GM21526 (cell line): ENCODE measurements at regions not wholly inside any gene's neighbourhood (a gene's known extent, or its start where the extent isn't known, plus 50 kb on each side); places are given as distances from the start of the nearest gene placed in this dataset.
"Not testable (repeated sequence)": the region's sequence is repeated elsewhere in the genome, so short reads cannot be mapped to it uniquely, and the experiment has no call there.

Source experiments
- ATAC-seq: cut with Tn5 transposase; IDR thresholded peaks from one replicate; pipeline ENCODE4 v1.9.1; 2021; ENCODE audit warnings: moderate library complexity; ENCODE audit not compliant: unreplicated experiment, low FRiP score

GRCh38 chr10:33635967-33636515 lies 301.6 kb upstream of the NRP1 start:
- no peak for ATAC-seq

DNA sequence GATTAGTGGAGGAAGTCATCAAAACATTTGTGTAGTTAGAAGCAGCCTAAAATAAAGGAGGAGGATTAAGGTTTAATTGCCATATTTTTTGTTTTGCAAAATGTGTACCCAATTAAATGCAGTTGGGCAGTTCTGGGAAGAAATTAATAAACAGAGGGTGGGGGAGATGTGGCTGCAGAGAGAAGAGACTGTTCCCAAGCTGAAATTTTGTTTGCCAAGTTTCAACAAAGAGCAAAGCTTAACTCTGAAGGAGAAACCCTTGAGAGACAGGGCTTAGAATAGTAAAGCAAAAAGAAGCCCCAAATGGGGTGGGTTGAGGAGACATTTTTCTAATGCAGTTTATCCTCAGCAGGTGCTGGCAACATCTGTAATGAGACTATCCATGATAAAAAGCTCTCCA lies 298.0 kb upstream of the NRP1 start:
- no peak for ATAC-seq

DNA sequence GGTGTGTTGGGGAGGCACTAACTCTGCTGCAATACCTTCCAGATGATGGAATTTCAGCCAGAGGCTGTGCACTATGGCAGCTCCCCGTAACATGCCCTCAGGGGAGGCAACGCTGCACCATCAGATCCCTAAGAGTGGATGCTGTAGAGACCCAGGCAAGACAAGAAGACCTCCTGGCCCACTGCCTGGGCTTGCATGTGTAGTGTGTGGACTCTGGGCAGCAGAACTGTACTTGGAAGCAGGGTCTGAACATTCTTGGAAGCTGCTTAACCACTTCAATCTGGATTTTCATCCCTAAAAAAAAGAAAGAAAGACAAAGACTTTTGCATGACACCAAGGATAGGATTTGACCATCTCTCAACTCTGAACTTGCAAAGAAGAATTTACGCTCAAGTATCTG lies 297.5 kb upstream of the NRP1 start:
- no peak for ATAC-seq

DNA sequence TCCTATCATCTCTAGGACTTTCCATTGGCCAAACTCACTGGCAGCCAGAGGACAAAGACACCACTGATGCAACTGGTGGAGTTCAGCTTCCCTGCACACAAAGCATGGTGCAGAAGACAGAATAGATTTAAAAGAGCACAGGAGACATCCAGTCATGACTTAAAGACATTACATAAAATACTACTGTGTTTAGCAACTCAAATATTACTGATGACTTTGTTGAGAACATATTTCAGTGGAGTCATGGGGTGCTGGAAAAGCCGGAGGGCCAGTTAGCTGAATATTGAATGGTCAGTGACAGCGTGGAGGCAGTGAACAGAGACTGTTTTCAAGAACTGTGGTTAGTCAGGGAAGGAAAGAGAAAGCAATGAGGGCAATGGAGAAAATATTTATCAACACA lies 296.3 kb upstream of the NRP1 start:
- ATAC-seq = no peak

DNA sequence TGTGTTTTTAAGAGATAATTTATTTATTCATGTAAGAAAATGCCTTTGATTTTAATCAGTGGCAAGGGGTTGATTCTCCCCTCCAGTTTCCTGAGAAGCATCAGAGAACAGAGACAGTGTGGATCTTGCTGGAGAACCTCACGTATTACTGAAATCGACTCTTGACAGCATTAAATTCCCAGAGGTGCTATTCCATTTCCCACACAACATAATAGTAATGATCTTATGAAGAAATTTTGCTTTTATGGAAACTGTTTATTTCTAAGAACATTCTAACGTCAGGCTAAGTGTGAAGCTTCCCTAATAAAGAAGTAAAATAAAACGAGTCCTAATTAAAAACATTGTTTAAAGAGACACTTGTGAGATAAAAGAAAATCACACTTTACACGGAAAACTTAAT lies 293.1 kb upstream of the NRP1 start:
- ATAC-seq = no peak

GRCh38 chr10:33626798-33627466 lies 292.5 kb upstream of the NRP1 start:
- ATAC-seq = no peak

GRCh38 chr10:33623669-33624068 lies 289.2 kb upstream of the NRP1 start:
- no peak for ATAC-seq

DNA sequence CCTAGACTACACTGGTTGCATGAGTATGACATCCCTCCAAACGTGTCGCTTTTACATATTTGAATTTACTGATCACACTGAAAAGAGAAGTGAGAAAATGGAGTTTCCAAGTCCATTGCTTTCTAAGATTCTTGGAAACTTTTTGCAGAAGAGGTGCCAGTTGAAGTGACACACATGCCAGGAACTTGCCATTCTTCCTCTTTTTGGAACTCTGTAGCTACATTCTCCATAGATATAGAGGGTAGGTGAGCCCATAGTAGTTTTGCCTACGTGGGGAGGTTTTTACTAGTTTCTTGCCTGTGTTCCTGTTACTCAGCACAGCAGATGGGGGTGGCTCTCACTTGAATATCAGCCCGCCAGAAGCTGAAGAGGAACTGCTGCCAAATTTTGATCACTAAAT lies 286.6 kb upstream of the NRP1 start:
- no peak for ATAC-seq

DNA sequence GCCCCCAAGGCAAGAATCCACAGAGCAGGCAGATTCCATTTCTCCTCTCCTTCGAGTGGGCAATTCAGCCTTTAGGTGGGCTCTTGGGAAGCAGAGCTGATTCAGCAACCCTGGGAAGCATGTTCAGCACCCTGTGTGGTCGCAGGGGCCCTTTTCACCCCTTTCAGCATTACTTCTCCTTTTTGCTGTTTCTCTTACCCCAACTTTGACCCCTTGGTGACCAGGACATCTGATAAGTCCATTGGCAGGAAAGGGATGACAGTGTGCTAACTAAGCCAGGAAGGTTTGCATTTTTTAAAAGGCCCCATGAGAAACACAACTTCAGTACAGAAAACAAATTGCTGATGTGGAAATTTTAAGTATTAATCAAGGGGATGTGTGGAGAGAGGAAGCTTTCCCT lies 283.7 kb upstream of the NRP1 start:
- ATAC-seq = no peak

DNA sequence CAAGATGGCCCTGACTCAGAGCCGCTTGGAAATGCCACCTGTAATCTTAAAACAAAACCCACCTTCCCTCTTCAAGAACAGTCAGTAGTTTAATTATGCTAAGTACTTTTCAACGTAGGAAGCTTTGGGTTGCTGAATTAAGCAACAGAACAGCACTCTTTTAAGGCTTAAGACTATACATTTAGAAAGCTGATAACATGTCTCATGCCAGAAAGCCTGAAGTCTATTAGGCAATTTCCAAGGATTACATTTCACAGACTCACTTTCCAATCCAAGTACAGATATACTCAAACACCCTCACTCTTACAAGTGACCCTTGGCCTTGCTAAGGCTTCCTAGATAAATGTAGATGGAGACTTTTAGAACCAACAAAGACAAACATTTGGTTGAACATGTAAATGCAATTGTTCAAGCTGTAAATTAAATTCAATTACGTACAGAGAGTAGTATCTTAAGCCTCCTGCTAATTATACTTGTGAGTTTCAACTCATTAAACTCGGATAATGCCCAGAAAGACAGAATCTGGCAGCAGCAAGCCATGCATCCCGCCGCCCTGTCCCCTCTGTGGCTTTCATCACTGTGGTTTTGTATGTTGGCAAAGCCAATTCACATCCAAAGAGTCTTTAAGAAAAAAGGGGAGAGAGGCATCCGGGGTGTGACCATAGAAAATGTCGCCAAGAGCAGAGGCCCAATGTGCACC lies 283.1 kb upstream of the NRP1 start:
- ATAC-seq = no peak

DNA sequence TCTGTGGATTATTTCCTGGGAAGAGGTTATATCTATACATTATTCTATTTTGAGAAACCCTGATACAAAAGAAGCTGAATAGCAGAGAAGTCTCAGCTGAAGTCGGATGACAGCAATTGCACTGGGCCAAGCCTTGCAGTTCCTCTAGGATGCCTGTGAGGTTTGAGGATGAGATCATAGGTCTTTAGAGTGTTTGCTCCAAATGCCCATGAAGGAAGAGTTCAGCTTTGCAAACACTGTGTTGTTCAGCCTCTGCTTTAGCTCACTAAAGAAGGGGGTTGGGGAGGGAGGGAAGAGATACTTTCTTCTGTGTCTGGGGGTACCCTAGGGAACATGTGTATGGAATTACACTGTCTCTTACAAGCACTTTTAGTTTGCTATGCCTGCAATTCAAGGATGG lies 282.5 kb upstream of the NRP1 start:
- no peak for ATAC-seq

GRCh38 chr10:33612551-33612950 lies 278.1 kb upstream of the NRP1 start:
- ATAC-seq = no peak

- no peak for ATAC-seq
These were observed 277.6 kb upstream of the NRP1 start for GRCh38 chr10:33612116-33612515.

DNA sequence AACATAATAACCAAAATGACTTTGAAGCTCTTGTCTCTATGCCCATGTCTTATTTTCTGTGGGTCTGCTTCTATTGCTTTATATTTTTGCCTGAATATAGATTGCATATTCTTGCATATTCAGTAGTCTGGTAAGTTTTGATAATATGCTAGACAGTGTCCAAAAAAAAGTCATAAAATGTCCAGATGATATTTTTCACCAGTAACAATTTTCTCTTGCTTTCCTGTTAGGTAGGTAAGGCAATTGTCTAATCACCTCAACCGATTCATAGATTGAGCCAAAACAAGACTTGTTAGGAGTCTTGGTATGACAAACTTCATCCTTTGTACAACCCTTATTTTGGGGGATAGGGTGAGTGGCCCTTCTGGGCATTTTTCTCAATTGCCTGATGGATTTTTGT lies 277.0 kb upstream of the NRP1 start:
- ATAC-seq = no peak

DNA sequence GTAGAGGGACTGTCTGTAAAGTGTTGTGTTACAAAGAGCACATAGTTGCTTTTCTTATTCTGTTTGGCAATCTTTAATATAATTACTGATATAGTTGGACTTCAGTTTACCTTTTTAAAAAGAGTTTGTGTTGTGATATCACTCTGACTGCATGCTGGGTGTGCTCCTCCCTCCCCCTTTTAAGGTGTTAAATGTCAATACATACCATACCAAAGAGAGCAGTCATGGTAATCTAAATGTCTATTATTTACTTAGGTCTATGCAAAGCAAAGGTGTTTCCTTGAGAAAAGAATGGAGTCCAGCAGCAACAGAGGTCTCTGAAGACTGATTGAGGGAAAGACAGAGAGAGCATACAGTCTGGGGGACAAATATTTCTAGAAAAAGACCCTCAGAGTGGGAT lies 275.1 kb upstream of the NRP1 start:
- ATAC-seq = no peak

GRCh38 chr10:33602278-33602677 lies 267.8 kb upstream of the NRP1 start:
- ATAC-seq = no peak

DNA sequence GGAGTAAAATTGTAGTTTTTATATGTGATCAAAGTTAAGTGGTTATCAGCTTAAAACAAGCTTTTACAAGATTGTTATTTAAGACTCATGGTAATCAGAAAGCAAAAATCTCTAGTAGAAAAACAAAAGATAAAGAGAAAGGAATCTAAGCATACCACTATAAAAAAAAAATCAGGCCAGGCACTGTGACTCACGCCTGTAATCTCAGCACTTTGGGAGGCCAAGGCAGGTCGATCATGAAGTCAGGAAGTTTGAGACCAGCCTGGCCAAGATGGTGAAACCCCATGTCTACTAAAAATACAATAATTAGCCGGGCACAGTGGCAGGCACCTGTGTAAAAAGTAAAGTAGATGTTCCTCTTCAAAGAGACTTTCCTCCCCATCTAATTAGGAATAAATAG lies 265.9 kb upstream of the NRP1 start:
- no peak for ATAC-seq

DNA sequence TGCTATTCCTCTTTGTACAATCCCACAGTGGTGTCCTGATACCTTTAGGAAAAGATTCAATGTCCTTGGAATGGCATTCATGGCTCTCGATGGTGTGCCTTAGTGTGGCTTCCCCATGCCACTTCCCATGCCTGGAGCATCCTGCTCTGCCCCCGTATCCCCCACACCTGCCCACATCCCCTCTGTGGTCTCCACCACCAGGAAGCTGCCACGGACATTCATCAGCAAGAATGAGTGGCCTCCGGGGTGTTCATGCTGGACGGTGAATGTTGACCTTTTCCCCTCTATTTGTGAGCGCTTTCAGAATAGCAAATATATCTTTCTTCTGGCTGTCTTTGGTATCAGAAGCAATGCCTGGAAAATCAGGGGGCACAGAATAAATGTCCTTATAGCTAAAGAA lies 262.0 kb upstream of the NRP1 start:
- no peak for ATAC-seq

GRCh38 chr10:33594475-33594874 lies 260.0 kb upstream of the NRP1 start:
- ATAC-seq = no peak

DNA sequence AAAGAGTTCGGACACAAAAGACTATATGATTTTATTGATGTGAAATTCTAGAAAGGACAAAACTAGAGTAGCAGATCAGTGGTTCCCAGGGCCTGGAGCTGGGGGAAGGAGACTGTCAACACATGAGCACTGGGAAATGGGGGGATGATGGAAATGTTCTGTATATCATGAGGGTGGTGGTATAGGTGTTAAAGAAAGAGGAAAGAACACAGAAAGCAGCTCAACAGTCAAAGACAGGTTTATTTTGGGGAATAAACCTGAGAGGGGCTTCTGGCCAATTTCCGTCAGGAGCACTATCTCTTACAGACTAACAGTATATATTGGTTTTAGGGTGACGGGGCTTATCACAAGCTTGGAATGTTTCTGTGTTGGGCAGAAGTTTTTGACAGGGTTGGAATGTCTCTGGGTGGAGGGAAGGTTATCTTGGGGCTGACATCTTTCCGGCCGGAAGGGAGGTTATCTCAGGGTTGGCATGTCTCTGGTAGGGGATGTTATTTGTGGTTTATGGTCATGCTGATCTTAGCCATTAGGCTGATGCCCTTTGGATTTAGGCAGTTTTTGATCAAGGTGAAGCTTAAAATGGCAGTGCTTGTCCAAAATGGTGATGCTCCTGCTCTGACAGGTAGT lies 254.6 kb upstream of the NRP1 start:
- no peak for ATAC-seq

DNA sequence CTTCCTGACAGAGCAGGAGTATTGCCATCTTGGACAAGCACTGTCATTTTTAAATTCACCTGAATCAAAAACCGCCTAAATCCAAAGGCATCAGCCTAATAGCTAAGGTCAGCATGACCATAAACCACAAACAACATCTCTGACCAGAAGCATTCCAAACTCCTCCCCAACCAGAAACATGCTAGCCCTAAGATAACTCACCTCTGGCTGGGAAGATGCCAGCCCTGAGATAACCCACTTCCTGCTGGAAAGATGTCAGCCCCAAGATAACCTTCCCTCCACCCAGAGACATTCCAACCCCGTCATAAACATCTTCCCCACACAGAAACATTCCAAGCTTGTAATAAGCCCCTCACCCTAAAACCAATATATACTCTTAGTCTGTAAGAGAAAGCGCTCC lies 250.1 kb upstream of the NRP1 start:
- not testable (repeated sequence) for ATAC-seq

DNA sequence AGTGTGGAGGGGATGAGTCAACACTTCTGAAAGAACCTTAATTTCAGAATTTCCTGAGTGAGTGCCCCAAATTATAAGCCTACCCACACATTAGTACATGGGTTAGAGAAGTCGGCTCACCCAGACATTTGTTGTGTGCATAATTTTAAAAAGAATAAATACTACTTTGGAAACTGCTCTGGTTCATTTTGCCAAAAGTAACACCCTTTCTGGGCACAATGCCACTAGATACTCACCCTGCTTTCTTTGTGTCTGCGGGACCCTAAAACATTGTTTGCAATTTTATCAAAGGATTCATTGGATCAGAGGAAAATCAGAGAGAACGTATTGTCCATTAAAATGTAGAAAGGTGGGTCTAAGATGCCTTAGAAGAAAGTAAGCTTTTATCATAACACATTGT lies 245.5 kb upstream of the NRP1 start:
- no peak for ATAC-seq
